Lower leg skin (tissue), 4 donors: ENCODE measurements at regions not wholly inside any gene's neighbourhood (a gene's known extent, or its start where the extent isn't known, plus 50 kb on each side); places are given as distances from the start of the nearest gene placed in this dataset.

Experiments
- DNase-seq, 2 donors: peaks; one replicate each; pipeline ENCODE4 v3.0.0-alpha.2; 2019; ENCODE audit warnings: low spot score in 2 of 2
- H3K4me3 ChIP-seq: fragments of 200-600 bp; sonication (generic); 2 replicates; pipeline ENCODE4 v1.5.1; 2017; ENCODE audit warnings: mild to moderate bottlenecking, low read depth; ENCODE audit not compliant: poor library complexity, severe bottlenecking
- CTCF ChIP-seq, 3 donors: fragments of 450-650 bp; IDR thresholded peaks; one replicate each; pipeline ENCODE4 v1.5.1; 2016; ENCODE audit warnings: antibody characterized with exemption in 3 of 3, mild to moderate bottlenecking in 3 of 3, moderate library complexity in 2 of 3
- POLR2A ChIP-seq, 2 donors: fragments of 450-650 bp; IDR thresholded peaks; one replicate each; pipeline ENCODE4 v1.6.1; 2016 to 2017; ENCODE audit warnings: antibody characterized with exemption in 2 of 2, mild to moderate bottlenecking in 1 of 2, moderate library complexity in 1 of 2
- WGBS, 2 donors: methylation state at CpG; one replicate each; pipeline ENCODE4 v1.1.5; 2018; 5-methylcytosine and 5-hydroxymethylcytosine counted together
- intact Hi-C: fragments of 100-400 bp; cut with DNase I; formaldehyde crosslinking; loops from one replicate; pipeline ENCODE4 v1.15.0; 2023; ENCODE audit warnings: low total_unique reads

- DNase-seq: no peak
- WGBS, 2 donors: 59 to 67% methylated on average over 3 of the region's 3 CpGs
- intact Hi-C loops: no loop called here
- H3K4me3 ChIP-seq: no peak overlapping the region
- no peak for TF ChIP-seq CTCF (IDR thresholded peaks at IDR 0.05)
- no peak for TF ChIP-seq POLR2A (IDR thresholded peaks at IDR 0.05)
Measured at GRCh38 chr20:39101895-39102294, 139.8 kb downstream of the DHX35 start.

GRCh38 chr20:39100691-39101090 lies 138.5 kb downstream of the DHX35 start:
- TF ChIP-seq POLR2A (IDR thresholded peaks at IDR 0.05) (no peak), CTCF (IDR thresholded peaks at IDR 0.05) (no peak)
- intact Hi-C loops: no loop called here
- H3K4me3 ChIP-seq: no peak overlapping the region
- no peak for DNase-seq
- WGBS, 2 donors: 24 to 36% methylated on average over 6 of the region's 6 CpGs

GRCh38 chr20:39097889-39098288 lies 135.7 kb downstream of the DHX35 start:
- WGBS, 2 donors: 63 to 70% methylated on average over 3 of the region's 3 CpGs

GRCh38 chr20:39095870-39096269 lies 133.7 kb downstream of the DHX35 start:
- no peak overlapping the region for H3K4me3 ChIP-seq
- no peak for DNase-seq
- TF ChIP-seq POLR2A (IDR thresholded peaks at IDR 0.05) (no peak), CTCF (IDR thresholded peaks at IDR 0.05) (no peak)
- 100% methylated on average over 1 of the region's 1 CpG for WGBS, 2 donors
- intact Hi-C loops: no loop called here

More at GRCh38 chr20:39097889-39098288, 135.7 kb downstream of the DHX35 start:
- TF ChIP-seq CTCF (IDR thresholded peaks at IDR 0.05) (no peak), POLR2A (IDR thresholded peaks at IDR 0.05) (no peak)
- intact Hi-C loops: no loop called here
- no peak overlapping the region for H3K4me3 ChIP-seq
- DNase-seq: no peak

GRCh38 chr20:39094391-39094790 lies 132.2 kb downstream of the DHX35 start:
- intact Hi-C loops: no loop called here
- no peak for TF ChIP-seq CTCF (IDR thresholded peaks at IDR 0.05)
- no peak for TF ChIP-seq POLR2A (IDR thresholded peaks at IDR 0.05)
- 78 to 91% methylated on average over 1 of the region's 1 CpG for WGBS, 2 donors
- DNase-seq: no peak
- no peak overlapping the region for H3K4me3 ChIP-seq

GRCh38 chr20:39092733-39093410 lies 130.7 kb downstream of the DHX35 start:
- intact Hi-C loops: no loop called here
- no peak overlapping the region for H3K4me3 ChIP-seq
- DNase-seq: no peak
- WGBS, 2 donors: 77 to 91% methylated on average over 3 of the region's 3 CpGs
- TF ChIP-seq POLR2A (IDR thresholded peaks at IDR 0.05): no peak
